AML-193 (cell line): ENCODE measurements at regions not wholly inside any gene's neighbourhood (a gene's known extent, or its start where the extent isn't known, plus 50 kb on each side); places are given as distances from the start of the nearest gene placed in this dataset.

Experiments
- DNase-seq, 2 experiments: peaks; one replicate each; lab custom pipeline; 2025; lab: John Stamatoyannopoulos, UW

DNA sequence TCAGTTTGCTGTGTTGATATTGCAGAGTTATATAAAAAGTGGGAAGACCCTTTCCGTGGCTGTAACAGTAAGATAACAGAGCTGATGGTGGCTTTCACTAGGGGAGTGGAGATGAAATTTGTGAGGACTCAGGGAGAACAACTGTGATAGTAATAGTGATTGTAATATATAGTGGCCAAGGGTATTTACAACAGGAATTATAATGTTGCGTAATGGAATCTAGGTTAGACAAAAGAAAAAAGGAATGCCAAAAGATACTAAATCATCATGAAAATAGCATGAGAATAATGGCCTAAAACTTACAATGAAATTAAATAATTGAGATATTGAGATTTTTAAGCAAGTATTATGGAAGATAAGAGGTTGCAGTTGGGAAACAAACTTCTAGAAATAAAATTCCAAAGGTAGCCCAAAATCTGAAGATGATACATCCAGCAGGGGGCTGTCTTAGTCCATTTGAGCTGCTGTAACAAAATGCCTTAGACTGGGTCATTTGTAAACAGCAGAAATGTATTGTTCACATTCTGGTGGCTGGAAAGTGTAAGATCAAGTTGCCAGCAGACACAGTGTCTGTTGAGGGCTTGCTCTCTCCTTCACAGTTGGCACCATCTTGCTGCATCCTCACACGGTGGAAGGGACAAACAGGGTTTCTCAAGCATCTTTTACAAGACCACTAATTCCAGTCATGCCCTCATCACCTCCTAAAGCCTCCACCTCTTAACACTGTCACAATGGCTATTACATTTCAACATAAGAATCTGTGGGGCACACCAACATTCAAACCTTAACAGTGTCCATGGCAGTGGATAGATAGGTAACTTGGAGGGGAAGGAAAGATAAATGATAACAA lies 711.2 kb downstream of the MRPL39 start:
- DNase-seq = peak; percentile 24 to 51

DNA sequence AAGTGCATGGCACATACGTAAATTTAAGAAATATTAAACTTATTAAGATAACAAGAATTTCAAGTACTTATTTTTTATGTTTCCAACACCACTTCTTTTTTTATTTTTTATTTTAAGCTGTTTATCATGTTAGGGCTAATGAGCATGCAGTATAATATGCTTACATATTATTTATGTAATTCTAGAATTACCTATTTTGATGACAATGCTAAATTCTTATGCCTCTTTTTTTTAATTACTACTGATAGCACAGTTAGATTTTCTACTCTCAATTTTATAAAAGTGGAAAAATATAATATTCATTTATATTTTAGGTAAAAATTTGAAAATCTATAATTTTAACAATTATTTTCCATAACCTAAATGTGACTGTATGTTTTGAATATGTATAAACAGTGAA lies 713.0 kb downstream of the MRPL39 start:
- no peak for DNase-seq

- no peak for DNase-seq
Observed at GRCh38 chr21:24890021-24890420, 717.3 kb downstream of the MRPL39 start.

DNA sequence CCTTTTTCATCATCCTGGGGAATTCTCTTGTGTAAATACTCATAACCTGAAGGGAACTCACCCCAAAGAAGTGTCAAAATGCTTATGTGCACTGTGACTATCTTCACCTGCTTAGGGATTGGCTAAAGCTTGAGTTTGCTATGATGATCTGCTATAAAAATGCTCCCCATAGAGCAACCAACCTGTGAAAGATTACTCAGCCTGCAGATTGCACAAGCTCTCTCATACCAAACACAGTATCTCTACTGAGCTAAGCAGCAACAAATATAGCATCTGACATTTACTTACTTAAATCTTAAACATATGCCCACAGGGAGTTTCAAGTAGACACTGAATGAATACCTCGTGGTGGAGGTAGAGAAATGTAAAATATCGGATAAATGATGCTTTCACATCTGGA lies 725.8 kb downstream of the MRPL39 start:
- DNase-seq = no peak

GRCh38 chr21:24870633-24871032 lies 736.6 kb downstream of the MRPL39 start:
- no peak for DNase-seq

- DNase-seq = no peak
Observed at GRCh38 chr21:24869862-24870261, 737.4 kb downstream of the MRPL39 start.

- DNase-seq = no peak
Observed at GRCh38 chr21:24868117-24868516, 739.2 kb downstream of the MRPL39 start.

DNA sequence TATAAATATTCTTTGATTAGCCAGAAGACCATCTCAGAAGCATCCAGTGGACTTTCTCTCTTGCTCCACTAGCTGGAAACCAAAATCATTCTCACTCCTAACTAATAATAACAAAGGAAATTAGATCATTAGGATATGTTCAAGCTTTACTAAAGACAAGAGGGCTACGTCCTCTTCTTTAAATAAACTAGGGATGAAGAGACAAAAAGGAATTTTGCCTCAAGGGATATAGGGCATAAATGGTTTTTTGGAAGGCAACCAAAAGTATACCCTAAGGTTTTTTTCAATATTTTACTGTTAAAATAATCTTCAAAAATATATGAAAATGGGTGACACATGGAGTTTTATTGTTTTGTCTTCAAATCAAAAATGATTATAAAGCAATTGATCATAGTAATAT lies 745.8 kb downstream of the MRPL39 start:
- no peak for DNase-seq

DNA sequence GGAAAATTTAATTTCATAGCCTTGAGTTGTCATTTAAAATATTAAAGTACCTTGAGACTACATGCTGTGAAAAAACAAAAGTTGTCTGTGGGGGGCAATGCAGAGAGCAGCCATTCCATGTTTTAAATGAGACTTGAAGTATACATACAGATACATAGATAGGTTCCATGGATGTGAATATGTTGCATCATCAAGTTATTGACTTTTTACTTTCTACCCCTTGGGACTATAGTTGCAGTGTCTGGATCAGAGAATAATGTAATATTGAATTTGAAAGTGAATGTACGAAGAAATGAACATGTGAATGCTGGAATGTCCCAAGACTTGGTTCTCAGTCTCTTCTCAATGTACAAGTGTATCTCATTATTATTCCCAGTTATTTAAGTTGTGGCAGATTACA lies 751.0 kb downstream of the MRPL39 start:
- DNase-seq = no peak

DNA sequence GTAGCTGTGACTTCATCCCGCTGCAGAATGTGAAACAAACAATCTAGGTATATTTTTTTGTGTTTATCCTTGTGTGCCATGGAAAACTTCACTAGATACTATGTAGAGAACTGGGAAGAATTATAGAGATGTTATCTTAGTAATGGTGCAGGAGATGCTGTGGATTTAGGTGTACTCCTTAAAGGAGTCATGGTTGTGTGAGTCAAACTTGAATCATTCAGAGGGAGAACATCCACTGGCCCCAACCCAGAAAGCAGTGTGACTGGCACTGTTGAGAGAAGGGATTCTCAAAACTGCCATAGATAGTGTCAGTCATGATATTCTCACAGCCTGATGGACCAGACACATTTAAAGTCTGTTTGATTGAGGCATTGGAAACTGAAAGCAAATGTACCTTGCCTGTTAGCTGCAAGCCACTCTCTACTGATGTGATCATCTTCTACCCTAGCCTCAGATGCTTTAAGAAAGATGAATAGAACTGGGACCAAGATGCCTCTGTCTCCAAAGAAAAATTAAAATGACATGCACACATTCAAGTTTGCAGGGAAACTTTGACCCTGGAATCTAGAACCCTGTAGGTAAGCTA lies 754.6 kb downstream of the MRPL39 start:
- DNase-seq = no peak

- no peak for DNase-seq
Observed at GRCh38 chr21:24850121-24850520, 757.2 kb downstream of the MRPL39 start.

DNA sequence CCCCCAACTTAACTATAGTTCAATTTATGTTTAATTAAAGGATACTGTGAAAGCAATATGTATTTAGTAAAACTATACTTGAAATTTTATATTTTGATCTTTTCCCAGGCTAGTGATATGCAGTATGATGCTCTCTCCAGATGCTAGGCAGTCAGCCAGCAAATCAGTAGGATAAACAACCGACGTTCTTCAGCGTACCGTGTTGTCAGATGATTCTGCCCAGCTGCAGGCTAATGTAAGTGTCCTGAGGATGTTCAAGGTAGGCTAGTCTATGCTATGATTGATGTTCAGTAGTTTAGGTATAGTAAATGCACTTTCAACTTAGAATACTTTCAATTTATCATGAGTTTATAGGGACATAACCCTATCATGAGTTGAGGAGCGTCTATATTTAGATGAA lies 762.6 kb downstream of the MRPL39 start:
- no peak for DNase-seq

DNA sequence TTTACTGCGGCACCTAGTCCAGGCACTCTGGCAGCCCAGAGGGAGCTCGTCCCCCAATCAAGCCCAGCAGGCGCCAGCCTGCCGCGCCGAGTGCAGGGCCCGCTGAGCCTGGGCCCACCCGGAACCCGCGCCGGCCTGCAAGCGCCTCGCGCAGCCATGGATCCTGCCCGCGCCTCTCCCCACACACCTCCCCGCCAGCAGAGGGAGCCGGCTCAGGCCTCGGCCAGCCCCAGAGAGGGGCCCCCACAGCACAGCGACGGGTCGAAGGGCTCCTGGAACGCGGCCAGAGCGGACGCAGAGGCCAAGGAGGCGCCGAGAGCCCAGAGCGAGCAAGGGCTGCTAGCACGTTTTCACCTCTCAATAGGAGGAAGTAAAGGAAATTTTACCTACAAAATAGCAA lies 767.0 kb downstream of the MRPL39 start:
- DNase-seq = no peak

GRCh38 chr21:24832961-24833360 lies 774.3 kb downstream of the MRPL39 start:
- no peak for DNase-seq

- DNase-seq = no peak
Observed at GRCh38 chr21:24829397-24829796, 777.9 kb downstream of the MRPL39 start.

DNA sequence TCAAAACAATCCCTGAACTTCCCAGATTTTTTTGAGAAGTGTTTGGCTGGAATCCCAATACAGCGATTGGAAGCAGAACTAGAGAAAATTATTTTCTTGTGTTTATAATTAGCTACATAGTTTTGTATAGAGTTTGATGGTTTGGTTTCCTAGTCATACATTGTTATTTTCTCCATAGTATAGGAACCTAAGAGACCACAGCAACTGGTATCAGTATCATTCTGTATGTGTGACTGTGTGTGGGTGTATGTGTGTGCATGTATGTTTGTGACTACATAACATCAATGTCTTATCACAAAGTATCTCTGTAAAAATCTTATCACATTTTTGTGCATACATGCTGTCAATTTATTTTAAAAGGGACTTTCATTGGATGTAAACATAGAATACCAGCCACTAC lies 780.5 kb downstream of the MRPL39 start:
- no peak for DNase-seq

- no peak for DNase-seq
Observed at GRCh38 chr21:24825348-24825747, 781.9 kb downstream of the MRPL39 start.

DNA sequence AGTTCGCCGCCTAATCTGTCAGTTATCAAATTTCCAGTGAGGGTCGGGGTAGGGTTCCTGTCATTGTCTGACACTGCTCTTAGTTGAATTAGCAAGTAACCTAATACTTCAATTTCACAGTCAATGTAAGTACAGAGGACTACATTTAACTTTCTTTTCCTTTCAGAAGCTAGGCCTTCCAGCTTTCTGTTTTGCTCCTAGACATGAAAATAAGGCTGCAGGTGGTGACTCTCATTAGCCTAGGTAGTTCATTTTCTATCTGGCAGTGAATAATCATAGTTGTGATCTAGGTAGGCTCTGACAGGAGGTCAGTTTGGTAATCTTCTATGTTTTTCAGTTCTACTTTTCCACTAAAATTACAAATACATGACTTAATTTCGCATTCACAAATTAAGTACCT lies 783.1 kb downstream of the MRPL39 start:
- no peak for DNase-seq

GRCh38 chr21:24823247-24823646 lies 784.0 kb downstream of the MRPL39 start:
- DNase-seq = no peak

- DNase-seq = no peak
Observed at GRCh38 chr21:24785033-24785432, 822.2 kb downstream of the MRPL39 start.

DNA sequence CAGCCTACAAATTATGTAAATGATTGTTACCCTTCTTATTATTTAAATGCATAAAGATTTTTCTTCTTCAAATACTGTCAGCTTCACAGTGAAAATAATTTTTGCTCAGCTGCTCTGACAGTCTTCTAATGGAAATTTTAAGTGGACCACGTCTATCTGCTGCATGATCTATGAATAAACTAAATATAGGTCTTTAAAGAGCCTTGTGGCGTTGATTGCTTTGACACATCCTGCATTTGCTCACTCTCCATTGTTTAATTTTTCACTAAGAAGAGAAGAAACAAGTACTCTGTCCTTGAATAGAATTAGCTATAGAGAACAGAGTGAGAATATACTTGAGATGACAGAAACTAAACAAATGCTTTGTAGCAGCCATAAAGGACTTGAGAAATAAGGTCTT lies 826.1 kb downstream of the MRPL39 start:
- no peak for DNase-seq

DNA sequence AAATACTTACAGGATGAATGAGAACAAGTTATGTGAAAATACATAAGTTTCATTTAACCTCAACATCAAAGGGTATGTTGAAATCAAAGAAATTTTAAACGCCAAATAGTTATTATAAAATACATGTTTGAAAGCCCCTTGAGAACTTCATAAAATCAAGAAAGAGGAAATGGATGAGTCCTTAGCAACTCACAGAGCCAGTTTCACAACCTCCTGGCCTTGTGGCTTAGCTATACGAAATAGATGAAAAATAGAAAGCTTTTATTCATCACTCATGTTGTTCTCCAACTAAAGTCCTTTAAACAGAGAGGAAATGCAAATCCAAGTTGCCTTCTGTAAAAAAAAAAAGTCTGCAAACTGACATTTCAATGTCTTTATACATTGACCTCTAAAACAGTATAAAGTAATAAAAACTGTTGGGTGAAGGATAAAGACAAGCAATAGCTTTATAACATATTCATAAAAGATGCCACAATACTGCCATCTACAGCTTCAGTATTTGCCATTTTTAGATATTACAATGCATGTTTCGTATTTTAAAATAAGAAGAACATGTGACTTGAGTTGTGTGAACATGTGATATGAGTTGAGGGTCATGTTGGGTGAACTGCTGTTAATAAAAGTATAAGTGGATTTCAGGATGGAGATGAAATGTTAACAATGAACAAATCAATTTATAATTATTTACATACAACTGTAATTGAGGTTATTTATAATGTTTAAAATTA lies 847.8 kb downstream of the MRPL39 start:
- DNase-seq = peak; percentile 8 to 35

DNA sequence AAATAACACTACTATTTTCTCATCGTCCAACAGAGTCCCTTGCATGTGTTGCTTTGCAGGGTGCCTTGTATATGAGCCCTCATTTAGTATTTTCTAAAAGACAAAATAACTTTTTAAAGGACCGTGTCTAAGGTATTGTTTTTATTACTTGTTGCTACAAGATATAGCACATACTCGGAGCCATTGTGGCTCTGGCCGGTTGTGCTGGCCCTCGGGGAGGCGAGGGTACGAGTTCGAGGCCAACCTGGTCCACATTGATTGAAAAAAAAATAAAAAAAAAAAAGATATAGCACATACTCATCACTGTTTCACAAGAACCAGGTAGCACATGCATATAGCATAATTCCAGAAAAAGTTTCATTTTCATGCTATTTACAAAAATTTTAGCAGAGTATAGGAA lies 869.2 kb downstream of the MRPL39 start:
- no peak for DNase-seq
